OCI-LY3 (cell line): ENCODE measurements at regions not wholly inside any gene's neighbourhood (a gene's known extent, or its start where the extent isn't known, plus 50 kb on each side); places are given as distances from the start of the nearest gene placed in this dataset.

Experiments used
- H2AFZ ChIP-seq: fragments of 200-600, 300-600 bp; shearing (Covaris generic); 2 replicates; pipeline ENCODE4 v1.6.0; 2014; ENCODE audit warnings: antibody characterized with exemption, low read depth, low read length
- H3K27ac ChIP-seq: fragments of 200-600, 300-600 bp; sonication (generic); 2 replicates; pipeline ENCODE4 v1.5.1; 2014; ENCODE audit warnings: mild to moderate bottlenecking, low read length, moderate library complexity, mixed read lengths
- H3K27me3 ChIP-seq: fragments of 200-600, 300-600 bp; sonication (generic); 2 replicates; pipeline ENCODE4 v1.6.1; 2014; ENCODE audit warnings: low read depth, low read length, mixed read lengths
- H3K36me3 ChIP-seq: fragments of 200-600, 300-600 bp; sonication (generic); replicated peaks from 2 replicates; pipeline ENCODE3; 2014; ENCODE audit warnings: low read depth, low read length, mixed read lengths
- H3K4me1 ChIP-seq: fragments of 300-600, 200-600 bp; sonication (generic); 2 replicates; pipeline ENCODE4 v1.6.1; 2014; ENCODE audit warnings: low read length, mixed read lengths
- H3K4me2 ChIP-seq: fragments of 200-600, 300-600 bp; sonication (generic); 2 replicates; pipeline ENCODE4 v1.6.1; 2014; ENCODE audit warnings: low read length, mixed read lengths
- H3K4me3 ChIP-seq: fragments of 300-600, 200-600 bp; sonication (generic); 2 replicates; pipeline ENCODE4 v1.5.1; 2014; ENCODE audit warnings: antibody characterized with exemption, mild to moderate bottlenecking, low read length, moderate library complexity
- H3K79me2 ChIP-seq: fragments of 300-600, 200-600 bp; shearing (Covaris generic); 2 replicates; pipeline ENCODE4 v1.6.1; 2014; ENCODE audit warnings: mild to moderate bottlenecking, low read length, mixed read lengths
- H3K9ac ChIP-seq: fragments of 300-600, 200-600 bp; shearing (Covaris generic); 2 replicates; pipeline ENCODE4 v1.6.0; 2014; ENCODE audit warnings: mild to moderate bottlenecking, low read length, moderate library complexity
- H3K9me3 ChIP-seq: fragments of 200-600, 300-600 bp; shearing (Covaris generic); 2 replicates; pipeline ENCODE4 v1.6.1; 2014; ENCODE audit warnings: low read length, mixed read lengths; ENCODE audit not compliant: insufficient read depth
- H4K20me1 ChIP-seq: fragments of 200-600, 300-600 bp; sonication (generic); 2 replicates; pipeline ENCODE4 v1.6.1; 2016; ENCODE audit warnings: low read length, mixed read lengths; ENCODE audit not compliant: insufficient read depth
- EZH2phosphoT487 ChIP-seq: fragments of 200-600 bp; shearing (Covaris generic); IDR thresholded peaks from 2 replicates; pipeline ENCODE4 v1.6.1; 2018; ENCODE audit warnings: antibody characterized with exemption, mixed run types, low read depth
- TF ChIP-seq, protein P1 (sequence below): fragments of 200-600, 300-600 bp; sonication (generic); IDR thresholded peaks from 2 replicates; pipeline ENCODE4 v1.5.1; 2014; ENCODE audit warnings: antibody characterized with exemption, low read length, low read depth

DNA sequence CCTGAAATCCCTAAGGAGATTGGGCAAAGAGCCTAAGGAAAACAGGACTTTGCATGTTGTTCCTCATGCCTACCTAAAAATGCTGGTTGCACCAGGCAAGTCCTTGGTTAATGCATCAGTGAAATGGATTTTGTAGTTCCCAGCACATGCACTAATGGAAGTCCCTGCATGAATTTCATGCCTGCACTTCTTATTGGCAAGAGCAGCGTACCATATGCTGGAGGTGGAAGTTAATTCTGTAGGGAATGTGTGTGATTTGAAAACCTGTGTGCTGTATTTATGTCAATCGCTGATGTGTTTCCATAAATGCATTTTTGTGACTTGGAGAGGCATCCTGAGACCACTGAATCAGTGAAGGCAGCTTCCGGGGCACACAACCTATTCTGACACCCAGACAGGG lies 140.3 kb upstream of the MTNR1B start:
- Histone ChIP-seq H3K4me3 (no peak overlapping the region), H3K4me1 (no peaks in the 10 kb centered on the region), H3K27ac (no peak overlapping the region), H4K20me1 (no peaks in the 10 kb centered on the region), H3K9ac (no peak overlapping the region), H3K79me2 (no peaks in the 10 kb centered on the region), H3K36me3 (no peaks in the 10 kb centered on the region), H3K27me3 (no peaks in the 10 kb centered on the region), H2AFZ (no peak overlapping the region), H3K9me3 (no peaks in the 10 kb centered on the region), H3K4me2 (no peak overlapping the region)
- no peak for TF ChIP-seq EZH2phosphoT487
- TF ChIP-seq, protein P1, sequence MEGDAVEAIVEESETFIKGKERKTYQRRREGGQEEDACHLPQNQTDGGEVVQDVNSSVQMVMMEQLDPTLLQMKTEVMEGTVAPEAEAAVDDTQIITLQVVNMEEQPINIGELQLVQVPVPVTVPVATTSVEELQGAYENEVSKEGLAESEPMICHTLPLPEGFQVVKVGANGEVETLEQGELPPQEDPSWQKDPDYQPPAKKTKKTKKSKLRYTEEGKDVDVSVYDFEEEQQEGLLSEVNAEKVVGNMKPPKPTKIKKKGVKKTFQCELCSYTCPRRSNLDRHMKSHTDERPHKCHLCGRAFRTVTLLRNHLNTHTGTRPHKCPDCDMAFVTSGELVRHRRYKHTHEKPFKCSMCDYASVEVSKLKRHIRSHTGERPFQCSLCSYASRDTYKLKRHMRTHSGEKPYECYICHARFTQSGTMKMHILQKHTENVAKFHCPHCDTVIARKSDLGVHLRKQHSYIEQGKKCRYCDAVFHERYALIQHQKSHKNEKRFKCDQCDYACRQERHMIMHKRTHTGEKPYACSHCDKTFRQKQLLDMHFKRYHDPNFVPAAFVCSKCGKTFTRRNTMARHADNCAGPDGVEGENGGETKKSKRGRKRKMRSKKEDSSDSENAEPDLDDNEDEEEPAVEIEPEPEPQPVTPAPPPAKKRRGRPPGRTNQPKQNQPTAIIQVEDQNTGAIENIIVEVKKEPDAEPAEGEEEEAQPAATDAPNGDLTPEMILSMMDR: no peak

DNA sequence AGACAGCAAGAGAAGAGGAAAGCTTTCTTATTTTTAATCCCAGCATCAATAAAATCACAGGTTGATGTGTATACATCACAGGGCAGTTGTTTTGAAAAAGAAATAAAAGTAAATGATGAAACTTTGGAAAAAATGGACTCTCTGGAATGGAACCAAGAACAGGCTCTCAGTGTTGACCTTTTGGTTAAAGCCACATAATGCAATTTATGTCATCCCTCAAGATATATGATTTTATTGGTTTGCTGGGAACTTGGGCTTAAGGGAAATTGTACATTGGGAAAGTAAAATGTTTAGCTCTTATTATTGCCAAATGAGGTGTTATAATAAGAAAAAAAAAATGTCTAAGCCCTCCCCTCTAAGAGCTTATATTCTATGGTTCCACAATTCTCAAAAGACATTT lies 139.8 kb upstream of the MTNR1B start:
- no peak overlapping the region for H3K27ac ChIP-seq
- no peaks in the 10 kb centered on the region for H3K9me3 ChIP-seq
- H3K4me3 ChIP-seq: no peak overlapping the region
- no peaks in the 10 kb centered on the region for H3K79me2 ChIP-seq
- no peak overlapping the region for H3K4me2 ChIP-seq
- no peaks in the 10 kb centered on the region for H3K27me3 ChIP-seq
- no peak overlapping the region for H3K9ac ChIP-seq
- no peak overlapping the region for H2AFZ ChIP-seq
- H4K20me1 ChIP-seq: no peaks in the 10 kb centered on the region
- H3K36me3 ChIP-seq: no peaks in the 10 kb centered on the region
- TF ChIP-seq EZH2phosphoT487: no peak
- TF ChIP-seq, protein P1: no peak
- H3K4me1 ChIP-seq: no peaks in the 10 kb centered on the region

GRCh38 chr11:92830377-92831155 lies 138.9 kb upstream of the MTNR1B start:
- Histone ChIP-seq H3K79me2 (no peaks in the 10 kb centered on the region), H2AFZ (no peak overlapping the region), H3K27me3 (no peaks in the 10 kb centered on the region), H3K9me3 (no peaks in the 10 kb centered on the region), H3K4me2 (no peak overlapping the region), H3K36me3 (no peaks in the 10 kb centered on the region), H3K4me3 (no peak overlapping the region), H4K20me1 (no peaks in the 10 kb centered on the region), H3K9ac (no peak overlapping the region), H3K27ac (no peak overlapping the region), H3K4me1 (no peaks in the 10 kb centered on the region)
- TF ChIP-seq, protein P1: no peak
- TF ChIP-seq EZH2phosphoT487: no peak

GRCh38 chr11:92834296-92835020 lies 135.0 kb upstream of the MTNR1B start:
- Histone ChIP-seq H3K27me3 (no peaks in the 10 kb centered on the region), H3K27ac (no peak overlapping the region), H3K79me2 (no peaks in the 10 kb centered on the region), H3K4me2 (no peak overlapping the region), H3K4me1 (no peaks in the 10 kb centered on the region), H4K20me1 (no peaks in the 10 kb centered on the region), H3K9ac (no peak overlapping the region), H3K4me3 (no peak overlapping the region), H2AFZ (no peak overlapping the region), H3K36me3 (no peaks in the 10 kb centered on the region), H3K9me3 (no peaks in the 10 kb centered on the region)
- no peak for TF ChIP-seq EZH2phosphoT487
- TF ChIP-seq, protein P1: no peak
